Activated CD4-positive, alpha-beta T cell treated with anti-CD3 and anti-CD28 coated beads, Interleukin-2, Interleukin-6, amounts not matched to agents 100 ng/mL and 50 ng/mL, durations not matched to agents 16 hours and 8 hours (primary cell): ENCODE measurements at regions not wholly inside any gene's neighbourhood (a gene's known extent, or its start where the extent isn't known, plus 50 kb on each side); places are given as distances from the start of the nearest gene placed in this dataset.
"Not testable (repeated sequence)": the region's sequence is repeated elsewhere in the genome, so short reads cannot be mapped to it uniquely, and the experiment has no call there.

Experiments used
- DNase-seq: peaks from one replicate; pipeline ENCODE4 v3.0.0-alpha.2; 2020

GRCh38 chr6:155543166-155543847 is 87.7 kb upstream of the NOX3 start:
- no peak for DNase-seq

- DNase-seq: no peak
These were observed 86.4 kb upstream of the NOX3 start for GRCh38 chr6:155542036-155542435.

DNA sequence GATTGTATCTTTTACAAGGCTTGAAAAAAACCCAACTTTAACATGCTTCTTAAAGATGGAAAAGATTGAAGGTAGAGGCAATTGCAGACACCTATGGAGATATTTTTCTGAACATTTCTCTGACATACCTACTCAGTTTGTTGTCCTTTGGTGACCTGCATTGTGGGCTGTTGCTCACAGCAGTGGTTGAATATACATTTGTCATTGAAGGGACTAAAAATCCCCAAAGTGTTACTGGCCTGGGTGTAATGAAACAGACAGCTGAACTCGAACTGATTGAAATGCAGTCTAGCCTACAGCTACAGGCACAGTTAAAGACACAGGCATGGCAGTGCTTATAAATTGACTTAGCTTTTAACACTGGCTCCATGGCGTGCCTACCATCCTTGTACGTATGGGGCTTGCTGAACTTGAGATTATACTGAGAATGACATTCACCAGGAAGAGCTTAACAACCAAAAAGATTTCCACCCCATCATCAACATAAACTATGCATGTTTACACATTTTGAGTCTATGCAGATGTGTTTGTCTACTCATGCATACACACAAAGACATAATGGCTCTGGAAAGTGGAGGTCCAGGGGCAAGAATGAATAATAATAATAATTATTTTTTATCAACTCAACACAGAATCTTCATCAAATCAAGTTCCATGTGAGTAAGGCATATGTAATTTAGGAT is 83.2 kb upstream of the NOX3 start:
- no peak for DNase-seq

DNA sequence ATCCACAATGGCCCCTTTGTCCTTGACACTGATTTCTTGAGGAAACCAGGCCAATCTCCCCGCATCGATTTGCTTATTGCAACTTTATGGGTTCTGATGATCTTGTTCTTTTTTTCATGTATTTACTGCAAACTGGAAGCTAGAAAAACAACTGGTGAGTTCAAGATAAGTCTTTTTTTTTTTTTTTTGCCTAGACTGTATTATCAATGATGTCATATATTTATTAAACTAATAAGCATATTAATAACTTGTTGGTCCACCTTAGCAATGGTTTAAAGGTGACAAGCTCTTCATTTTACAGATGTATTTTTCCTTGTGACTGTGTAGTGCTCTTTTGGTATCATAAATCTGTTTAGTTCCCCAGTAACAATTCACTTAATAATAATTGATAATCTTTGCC is 79.0 kb upstream of the NOX3 start:
- DNase-seq: no peak

DNA sequence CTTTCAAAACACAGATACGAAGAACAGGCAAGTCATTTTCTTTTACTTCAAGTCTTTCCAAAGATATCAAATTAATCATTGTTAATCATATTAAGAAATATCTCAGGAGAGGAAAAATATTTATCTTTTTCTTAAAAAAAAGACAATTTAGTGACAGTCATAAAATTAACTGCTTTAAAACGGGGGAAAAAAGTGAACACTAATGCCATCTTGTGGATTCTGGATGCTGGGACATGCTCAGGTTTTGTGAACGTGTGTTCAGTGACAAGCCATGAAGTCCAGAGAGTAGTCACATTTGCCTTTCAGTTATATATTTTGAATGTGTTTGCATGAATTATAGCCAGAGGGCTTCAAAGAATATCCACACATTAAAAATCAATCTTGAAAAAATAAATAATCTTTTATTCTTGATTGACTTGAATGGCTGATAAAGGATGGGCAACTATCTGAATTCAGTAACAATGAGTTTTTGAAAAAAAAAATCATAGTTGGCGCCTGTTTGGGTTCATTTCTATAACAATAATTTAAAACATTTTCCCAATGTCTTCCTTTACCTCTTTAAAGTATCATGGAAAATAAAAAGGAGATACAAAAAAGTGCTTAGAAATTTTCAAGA is 74.7 kb upstream of the NOX3 start:
- DNase-seq: peak; percentile 46

DNA sequence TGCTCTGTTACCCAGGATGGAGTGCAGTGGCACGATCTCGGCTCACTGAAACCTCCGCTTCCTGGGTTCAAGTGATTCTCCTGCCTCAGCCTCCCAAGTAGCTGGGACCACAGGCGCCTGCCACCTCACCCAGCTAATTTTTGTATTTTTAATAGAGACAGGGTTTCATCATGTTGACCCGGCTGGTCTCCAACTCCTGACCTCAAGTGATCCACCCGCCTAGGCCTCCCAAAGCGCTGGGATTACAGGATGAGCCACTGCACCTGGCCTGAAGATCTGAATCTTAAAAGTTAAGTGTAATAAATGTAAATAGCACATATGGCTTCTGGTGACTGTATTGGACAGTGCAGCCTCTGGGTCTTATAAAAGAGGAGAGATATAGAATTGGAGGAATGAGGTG is 74.2 kb upstream of the NOX3 start:
- DNase-seq: not testable (repeated sequence)

- peak; percentile 22 for DNase-seq
These were observed 73.4 kb upstream of the NOX3 start for GRCh38 chr6:155528982-155529453.

GRCh38 chr6:155528335-155528734 is 72.7 kb upstream of the NOX3 start:
- no peak for DNase-seq

DNA sequence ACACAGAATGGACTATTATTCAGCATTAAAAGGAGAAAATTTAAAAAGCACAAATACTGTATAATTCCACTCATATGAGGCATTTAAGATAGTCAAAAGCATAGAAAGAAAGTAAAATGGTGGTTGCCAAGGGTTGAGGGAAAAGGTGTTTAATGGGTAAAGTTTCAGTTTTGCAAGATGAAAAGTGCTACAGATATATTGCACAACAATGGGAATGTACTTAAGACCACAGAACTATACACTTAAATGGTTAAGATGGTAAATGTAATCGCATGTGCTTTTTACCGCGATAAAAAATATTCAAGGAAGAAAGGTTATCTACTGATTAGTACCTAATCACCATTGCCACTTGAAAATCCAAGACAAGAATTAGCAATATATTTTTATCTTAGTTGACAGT is 71.8 kb upstream of the NOX3 start:
- no peak for DNase-seq

- DNase-seq: peak; percentile 42
These were observed 68.4 kb upstream of the NOX3 start for GRCh38 chr6:155523821-155524651.

DNA sequence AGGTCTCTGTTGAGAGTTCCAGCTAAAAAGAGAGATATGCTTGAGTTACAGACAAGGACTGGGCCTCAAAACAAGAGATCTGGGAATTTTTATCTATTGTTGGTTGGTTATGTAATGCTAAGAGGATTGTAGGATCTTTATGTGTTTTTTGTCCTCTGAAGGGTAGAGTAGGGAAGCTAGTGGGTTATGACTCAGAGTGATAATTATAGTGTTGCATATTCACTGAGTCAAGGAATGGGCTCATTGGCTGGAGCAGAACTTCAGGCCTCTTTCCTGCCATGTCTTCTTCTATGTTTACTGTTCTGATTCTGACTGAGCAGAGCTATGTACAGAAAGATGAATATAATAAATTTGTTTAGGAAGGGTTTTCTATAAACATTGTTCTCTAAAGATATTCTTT is 66.1 kb upstream of the NOX3 start:
- no peak for DNase-seq

- DNase-seq: no peak
These were observed 64.4 kb upstream of the NOX3 start for GRCh38 chr6:155520078-155520477.

- DNase-seq: no peak
These were observed 63.6 kb upstream of the NOX3 start for GRCh38 chr6:155519176-155519738.

- no peak for DNase-seq
These were observed 61.7 kb upstream of the NOX3 start for GRCh38 chr6:155517294-155517693.

DNA sequence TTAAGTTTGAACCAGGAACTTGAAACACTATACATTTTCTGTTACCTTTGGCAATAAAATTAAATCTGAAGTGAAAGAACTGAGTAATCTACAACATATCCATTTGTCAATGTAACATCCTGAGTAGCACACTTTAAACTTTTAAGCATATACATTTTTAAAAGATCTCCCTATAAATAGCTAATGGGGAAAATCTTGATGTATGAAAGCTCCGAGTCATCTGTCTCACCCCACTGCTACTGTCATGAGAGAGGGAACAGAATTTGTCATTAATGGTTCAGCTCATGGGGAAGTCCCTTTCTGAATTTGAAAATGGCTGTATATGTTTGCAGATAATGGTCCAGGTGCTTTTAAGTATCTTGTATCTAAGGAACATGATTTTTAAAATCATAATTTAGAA is 55.2 kb upstream of the NOX3 start:
- DNase-seq: peak; percentile 5

DNA sequence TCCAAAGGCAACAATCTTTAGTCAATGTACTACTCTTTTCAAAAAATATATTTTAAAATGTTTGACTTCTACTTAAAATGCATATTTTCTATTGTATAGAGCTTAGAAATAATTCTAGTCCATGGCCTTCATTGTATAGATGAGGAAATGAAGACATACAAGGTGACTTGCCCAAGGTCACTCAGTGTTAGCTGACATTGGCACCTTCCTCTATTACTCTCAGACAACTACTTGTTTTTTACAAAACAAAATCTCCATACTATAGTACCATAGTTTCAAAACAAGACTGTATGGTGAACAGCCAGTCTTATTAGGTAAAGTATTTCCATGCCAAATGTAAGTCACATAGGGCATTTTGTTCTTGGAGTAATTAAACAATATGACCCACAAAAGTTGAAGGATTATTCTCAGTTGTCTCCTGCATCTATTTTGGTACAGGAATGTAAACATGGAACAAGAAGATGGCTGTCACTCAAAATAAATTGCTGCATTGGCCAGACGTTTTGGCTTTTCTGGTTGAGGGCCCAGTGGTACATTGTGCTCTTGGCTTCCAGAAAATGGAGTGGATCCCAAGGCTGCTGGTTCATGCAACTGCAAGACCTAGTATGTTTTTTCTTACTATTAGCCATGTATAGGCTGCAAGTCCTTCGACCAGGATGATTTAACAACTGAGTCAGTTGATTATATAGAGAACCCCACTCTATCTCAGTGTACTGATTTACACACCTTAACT is 54.3 kb upstream of the NOX3 start:
- no peak for DNase-seq

GRCh38 chr6:155505608-155505989 is 50.0 kb upstream of the NOX3 start:
- no peak for DNase-seq
